ENCODE measurements at regions not wholly inside any gene's neighbourhood (a gene's known extent, or its start where the extent isn't known, plus 50 kb on each side); places are given as distances from the start of the nearest gene placed in this dataset.

- TF ChIP-seq MLX (CRISPR knock-in tag; conservative IDR thresholded peaks at IDR 0.05): no peak
- TF ChIP-seq ZNF165 (CRISPR knock-in tag; IDR thresholded peaks at IDR 0.05; ENCODE audit: borderline replicate concordance): no peak
These were observed 123.9 kb downstream of the ZNF664 start (continued) for GRCh38 chr12:124096869-124097434.

DNA sequence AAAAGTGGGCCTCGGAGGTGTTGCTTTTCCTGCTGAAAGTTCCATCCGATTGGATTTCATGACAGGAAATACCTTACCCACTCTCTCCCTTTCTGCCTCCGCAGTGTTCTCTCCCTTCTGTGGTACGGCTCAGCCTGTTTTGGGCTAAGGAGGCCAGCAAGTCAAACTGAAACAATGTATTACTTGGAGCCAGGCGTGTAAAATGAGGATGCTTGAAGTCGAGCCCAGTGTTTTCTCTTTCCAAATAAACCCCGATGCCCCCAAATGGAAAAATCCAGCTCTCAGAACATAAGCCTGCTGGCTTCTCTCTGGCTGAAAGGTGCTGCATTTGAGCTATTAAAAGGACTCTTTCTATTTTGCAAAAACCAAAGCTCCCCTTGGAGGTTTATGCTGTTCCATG, 124.7 kb downstream of the ZNF664 start:
- H3K9me1 ChIP-seq (ENCODE audit: control insufficient read depth, insufficient read depth, low read length): peaks cover 3% of the 10 kb centered on the region
- H3K27ac ChIP-seq (ENCODE audit: extremely low read depth, low read depth, low read length): no peak overlapping the region
- H3K79me2 ChIP-seq (ENCODE audit: control insufficient read depth, insufficient read depth, low read length): no peaks in the 10 kb centered on the region
- ChIA-PET CTCF (ENCODE audit: low intra/inter-chr PET ratio) (no interaction called here), POLR2A (no interaction called here)
- no peak overlapping the region for H3K4me3 ChIP-seq
- H3K4me1 ChIP-seq (replicated peaks in 1 of 2; ENCODE audit: control insufficient read depth in 2 of 2, insufficient read depth in 2 of 2, low read length in 2 of 2): no peaks in the 10 kb centered on the region; a peak in 1 of 5 replicates
- FAIRE-seq (no peak), DNase-seq (ENCODE audit: extremely low read depth in 1 of 4, low spot score in 3 of 4) (no peak), ATAC-seq (no peak)
- H4K20me1 ChIP-seq (replicated peaks; ENCODE audit: control insufficient read depth, insufficient read depth, low read length): no peaks in the 10 kb centered on the region
- WGBS (ENCODE audit: insufficient coverage, low coverage, missing lambda C conversion rate): 0% methylated on average over 7 of the region's 7 CpGs
- H3K36me3 ChIP-seq (ENCODE audit: control insufficient read depth, insufficient read depth, low read length): no peaks in the 10 kb centered on the region
- H3K27me3 ChIP-seq (ENCODE audit: control insufficient read depth in 2 of 2, insufficient read depth in 2 of 2, low read length in 2 of 2): peaks cover 42 to 62% of the 10 kb centered on the region in 2 experiments
- no peak overlapping the region for H2AFZ ChIP-seq (ENCODE audit: low read depth, low read length)
- intact Hi-C loops (cut with micrococcal nuclease): no loop called here
- peaks cover 3% of the 10 kb centered on the region; the same call in 1 of the 2 replicates for H3K9me3 ChIP-seq (replicated peaks; ENCODE audit: control insufficient read depth, insufficient read depth, low read depth, low read length)
- in situ Hi-C loops (cut with MboI): no loop called here
- no peak overlapping the region for H3K4me2 ChIP-seq (ENCODE audit: insufficient read depth, low read length)
- H3K9ac ChIP-seq (ENCODE audit: insufficient read depth in 1 of 2, low read depth in 2 of 2, low read length in 2 of 2): no peak overlapping the region
- BruUV-seq (replicated peaks): no TSS peak
- no peak for TF ChIP-seq YY1 (IDR thresholded peaks at IDR 0.05; ENCODE audit: borderline replicate concordance in 1 of 3, control insufficient read depth in 1 of 3, extremely low read depth in 1 of 3, insufficient read depth in 3 of 3, insufficient read length in 1 of 3, insufficient replicate concordance in 2 of 3, low read depth in 1 of 3, low read length in 2 of 3)
- TF ChIP-seq ZBTB12 (CRISPR knock-in tag; IDR thresholded peaks at IDR 0.05): no peak
- no peak for TF ChIP-seq SUPT5H (IDR thresholded peaks at IDR 0.05)
- TF ChIP-seq NCOA2 (IDR thresholded peaks at IDR 0.05; ENCODE audit: partially characterized antibody in 2 of 2): no peak
- no peak for TF ChIP-seq TFAM (CRISPR knock-in tag; conservative IDR thresholded peaks at IDR 0.05)
- no peak for TF ChIP-seq SFPQ (IDR thresholded peaks at IDR 0.05; ENCODE audit: low read depth, low read length)
- TF ChIP-seq CBX8 (IDR thresholded peaks at IDR 0.05; ENCODE audit: borderline replicate concordance, extremely low read depth, low read depth, low read length, poor library complexity, severe bottlenecking): no peak
- TF ChIP-seq, protein P1, sequence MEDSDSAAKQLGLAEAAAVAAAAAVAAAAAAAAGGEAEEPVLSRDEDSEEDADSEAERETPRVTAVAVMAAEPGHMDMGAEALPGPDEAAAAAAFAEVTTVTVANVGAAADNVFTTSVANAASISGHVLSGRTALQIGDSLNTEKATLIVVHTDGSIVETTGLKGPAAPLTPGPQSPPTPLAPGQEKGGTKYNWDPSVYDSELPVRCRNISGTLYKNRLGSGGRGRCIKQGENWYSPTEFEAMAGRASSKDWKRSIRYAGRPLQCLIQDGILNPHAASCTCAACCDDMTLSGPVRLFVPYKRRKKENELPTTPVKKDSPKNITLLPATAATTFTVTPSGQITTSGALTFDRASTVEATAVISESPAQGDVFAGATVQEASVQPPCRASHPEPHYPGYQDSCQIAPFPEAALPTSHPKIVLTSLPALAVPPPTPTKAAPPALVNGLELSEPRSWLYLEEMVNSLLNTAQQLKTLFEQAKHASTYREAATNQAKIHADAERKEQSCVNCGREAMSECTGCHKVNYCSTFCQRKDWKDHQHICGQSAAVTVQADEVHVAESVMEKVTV (CRISPR knock-in tag; IDR thresholded peaks at IDR 0.05): no peak
- no peak for TF ChIP-seq MXI1 (IDR thresholded peaks at IDR 0.05; ENCODE audit: low read depth, low read length)
- no peak for TF ChIP-seq ZNF24 (IDR thresholded peaks at IDR 0.05)
